NCI-H1930 (cell line): ENCODE measurements at regions not wholly inside any gene's neighbourhood (a gene's known extent, or its start where the extent isn't known, plus 50 kb on each side); places are given as distances from the start of the nearest gene placed in this dataset.
"Not testable (repeated sequence)": the region's sequence is repeated elsewhere in the genome, so short reads cannot be mapped to it uniquely, and the experiment has no call there.

Experiments used
- DNase-seq, 2 experiments: peaks; one replicate each; lab custom pipeline; 2025; lab: John Stamatoyannopoulos, UW

DNA sequence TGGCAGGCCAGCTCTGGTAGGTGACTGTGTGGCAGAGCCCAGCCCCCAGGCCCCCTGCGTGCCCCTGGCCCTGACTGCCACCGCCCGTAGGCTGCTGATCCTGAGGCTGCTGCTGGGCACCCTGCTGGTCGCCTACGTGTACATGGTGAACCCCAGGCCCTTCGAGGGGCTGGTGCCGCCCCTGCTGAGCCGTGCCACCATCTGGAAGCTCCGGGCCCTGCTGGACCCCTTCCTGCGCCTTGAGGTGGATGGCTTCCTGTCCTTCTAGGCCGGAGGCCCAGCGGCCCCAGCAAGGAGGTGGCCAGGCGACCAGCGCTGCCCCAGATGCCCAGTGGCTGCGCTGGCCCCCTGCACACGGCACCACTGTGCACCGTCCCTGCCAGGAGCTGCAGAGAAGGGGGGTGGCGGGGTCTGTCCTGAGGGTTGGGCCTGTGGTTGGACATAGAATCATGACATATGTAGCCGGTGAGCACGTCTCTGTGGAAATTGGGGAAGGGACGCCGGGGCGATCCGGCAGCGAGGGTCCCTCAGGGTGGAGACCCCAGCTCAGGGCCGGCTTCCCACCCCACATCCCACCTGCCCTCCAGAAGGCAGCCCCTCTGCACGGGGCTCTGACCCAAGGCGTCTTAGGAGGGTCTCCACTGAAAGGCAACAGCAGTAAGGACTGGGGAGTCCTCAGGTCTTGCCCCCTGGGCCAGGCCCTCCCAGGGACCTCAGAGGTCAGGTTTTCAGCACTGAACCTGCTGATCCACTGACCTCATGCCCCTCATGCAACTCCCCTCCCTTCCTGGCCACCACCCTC lies 185.4 kb downstream of the IGLL1 start:
- no peak for DNase-seq

DNA sequence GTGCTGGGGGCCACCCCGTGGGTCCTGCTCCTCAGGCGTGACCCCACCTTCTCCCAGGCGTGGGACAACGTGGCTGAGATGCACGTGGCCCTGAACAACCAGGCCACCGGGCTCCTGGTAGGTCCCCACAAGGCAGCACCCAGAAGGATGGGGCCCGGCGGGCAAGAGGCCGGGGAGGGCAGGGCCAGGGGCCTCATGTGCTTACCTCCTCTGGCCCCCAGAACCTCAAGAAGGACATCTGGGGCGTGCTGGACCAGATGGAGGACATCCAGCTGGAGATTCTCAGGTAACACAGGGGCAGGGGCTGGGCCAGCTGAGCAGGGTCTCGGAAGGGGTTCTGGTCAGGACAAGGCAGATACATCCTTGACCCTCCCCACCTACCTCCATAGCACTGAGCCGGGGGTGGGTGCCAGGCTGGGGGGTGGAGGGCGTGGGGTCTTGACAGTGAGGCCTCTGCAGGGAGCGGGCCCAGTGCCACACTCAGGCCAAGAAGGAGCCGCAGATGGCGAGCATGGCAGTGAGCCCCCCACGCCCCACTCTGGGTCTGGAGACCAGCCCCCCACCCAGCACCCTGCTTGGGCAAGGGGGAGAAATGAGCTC lies 186.3 kb downstream of the IGLL1 start:
- DNase-seq, result no peak

DNA sequence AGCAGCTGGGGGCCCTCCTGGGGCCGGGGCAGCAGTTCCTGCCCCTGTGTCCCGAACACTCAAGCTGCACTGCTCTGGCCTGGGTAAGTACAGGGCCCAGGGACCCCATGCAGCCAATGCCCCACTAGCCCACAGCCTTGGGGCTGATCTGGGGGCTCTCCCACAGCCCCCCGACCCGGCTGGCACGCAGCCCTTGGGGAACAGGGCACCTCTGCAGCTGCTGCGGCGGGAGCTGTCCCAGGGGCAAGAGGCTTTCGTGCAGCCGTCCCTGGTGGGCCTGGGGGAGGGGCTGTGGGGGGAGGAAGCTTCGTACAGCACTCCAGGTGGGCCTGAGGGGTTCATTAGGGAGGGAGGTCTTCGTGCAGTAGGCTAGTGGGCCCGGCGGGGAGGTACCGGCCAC lies 186.9 kb downstream of the IGLL1 start:
- not testable (repeated sequence) for DNase-seq

DNA sequence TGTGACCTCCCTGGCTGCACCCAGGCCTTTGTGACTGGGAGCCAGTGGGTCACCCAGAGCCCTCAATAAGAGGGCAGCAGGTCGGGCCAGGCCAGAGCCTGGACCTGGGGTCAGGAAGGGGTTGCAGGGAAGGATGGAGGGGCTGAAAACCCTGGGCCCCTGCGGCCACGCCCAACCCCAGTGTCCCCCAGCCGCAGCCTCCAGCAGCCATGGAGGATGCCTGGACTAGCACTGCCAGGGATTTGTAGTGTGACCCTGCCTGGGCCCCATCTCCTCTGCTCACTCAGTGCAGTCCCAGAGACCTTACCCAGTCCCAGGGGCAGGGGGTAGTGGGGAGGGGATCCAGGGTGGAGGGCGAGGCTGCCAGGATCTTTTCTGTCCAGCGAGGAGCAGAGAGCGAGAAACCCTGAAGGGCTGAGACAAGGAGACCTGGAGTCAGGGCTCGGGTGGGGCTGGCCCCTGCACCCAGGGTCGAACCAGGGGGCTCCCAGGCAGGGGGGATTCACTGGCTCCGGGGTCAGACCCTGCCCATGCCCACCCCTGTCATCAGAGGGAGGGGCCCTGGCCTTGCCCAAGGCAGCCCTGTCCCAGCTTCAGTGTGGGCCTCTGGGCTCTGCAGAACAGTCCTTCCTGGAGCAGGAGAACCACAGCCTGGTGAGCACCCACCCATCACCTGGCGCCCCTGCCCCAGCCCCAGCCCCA lies 187.5 kb downstream of the IGLL1 start:
- no peak for DNase-seq

DNA sequence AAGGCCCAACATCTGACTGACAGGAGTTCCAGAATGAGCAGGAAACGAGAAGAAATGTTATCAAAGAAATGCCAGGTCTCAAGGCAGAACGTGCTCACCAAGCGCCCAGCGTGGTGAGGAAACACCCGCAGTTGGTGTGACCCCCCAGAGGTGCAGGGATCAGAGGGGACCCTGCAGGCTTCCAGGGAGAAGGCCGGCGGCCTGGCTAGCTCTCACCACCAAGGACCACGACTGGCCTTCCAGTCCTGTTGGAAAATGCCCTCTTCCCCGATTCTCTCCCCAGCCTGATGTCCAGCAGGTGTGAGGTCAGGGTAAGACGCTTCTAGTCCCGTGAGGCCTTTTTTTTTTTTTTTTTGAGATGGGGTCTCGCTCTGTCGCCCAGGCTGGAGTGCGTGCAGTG lies 189.1 kb downstream of the IGLL1 start:
- no peak for DNase-seq

DNA sequence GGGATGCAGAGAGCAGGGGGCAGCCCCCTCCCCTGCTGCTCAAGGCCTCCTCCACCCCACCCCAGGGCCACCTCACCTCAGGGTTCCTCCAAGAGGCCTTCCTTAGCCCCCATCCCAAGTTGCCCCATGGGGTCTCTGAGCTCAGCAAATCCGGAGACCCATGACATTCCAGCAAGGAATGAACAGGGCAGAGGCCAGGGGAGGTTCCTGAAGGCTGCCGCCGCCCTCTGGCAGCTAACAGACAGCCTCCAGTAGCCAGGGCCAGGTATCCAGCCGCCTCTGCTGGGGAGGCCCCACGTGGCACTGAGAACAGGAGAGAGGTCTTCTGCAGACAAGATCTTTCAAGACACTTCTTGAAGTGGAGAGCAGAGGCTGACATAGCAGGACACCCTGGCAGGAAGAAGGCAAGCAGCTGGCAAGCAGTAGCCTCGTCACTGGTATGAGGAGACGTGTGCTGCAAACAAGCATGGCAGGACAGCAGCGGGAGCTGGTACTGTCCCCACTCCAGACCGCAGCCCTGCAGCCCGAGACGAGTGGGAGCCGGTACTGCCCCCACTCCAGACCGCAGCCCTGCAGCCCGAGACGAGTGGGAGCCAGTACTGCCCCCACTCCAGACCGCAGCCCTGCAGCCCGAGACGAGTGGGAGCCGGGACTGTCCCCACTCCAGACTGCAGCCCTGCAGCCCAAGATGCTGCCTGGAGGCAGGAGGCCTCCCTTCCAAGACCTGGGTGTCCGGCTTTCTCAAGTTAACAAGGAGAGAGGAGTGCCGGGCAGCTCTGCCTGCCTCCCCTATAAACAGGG lies 190.6 kb downstream of the IGLL1 start:
- no peak for DNase-seq

DNA sequence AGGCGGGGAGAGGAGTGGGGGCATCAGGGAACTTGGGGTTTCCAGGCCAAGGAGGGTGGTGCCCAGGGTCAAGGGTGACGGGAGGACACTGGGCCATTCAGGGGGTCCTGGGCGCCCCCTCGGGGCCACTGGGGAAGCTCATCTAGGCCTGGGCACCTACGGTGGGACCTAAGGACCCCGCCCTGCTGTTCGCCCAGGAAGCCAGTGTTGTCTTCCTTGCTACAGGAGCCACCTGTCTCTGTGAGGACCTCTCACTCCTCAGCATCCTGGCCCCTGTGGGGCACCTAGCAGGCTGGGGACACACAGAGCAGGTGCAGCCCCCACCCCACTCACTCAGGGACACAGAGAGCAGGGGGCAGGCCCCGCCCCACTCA lies 191.6 kb downstream of the IGLL1 start:
- no peak for DNase-seq

DNA sequence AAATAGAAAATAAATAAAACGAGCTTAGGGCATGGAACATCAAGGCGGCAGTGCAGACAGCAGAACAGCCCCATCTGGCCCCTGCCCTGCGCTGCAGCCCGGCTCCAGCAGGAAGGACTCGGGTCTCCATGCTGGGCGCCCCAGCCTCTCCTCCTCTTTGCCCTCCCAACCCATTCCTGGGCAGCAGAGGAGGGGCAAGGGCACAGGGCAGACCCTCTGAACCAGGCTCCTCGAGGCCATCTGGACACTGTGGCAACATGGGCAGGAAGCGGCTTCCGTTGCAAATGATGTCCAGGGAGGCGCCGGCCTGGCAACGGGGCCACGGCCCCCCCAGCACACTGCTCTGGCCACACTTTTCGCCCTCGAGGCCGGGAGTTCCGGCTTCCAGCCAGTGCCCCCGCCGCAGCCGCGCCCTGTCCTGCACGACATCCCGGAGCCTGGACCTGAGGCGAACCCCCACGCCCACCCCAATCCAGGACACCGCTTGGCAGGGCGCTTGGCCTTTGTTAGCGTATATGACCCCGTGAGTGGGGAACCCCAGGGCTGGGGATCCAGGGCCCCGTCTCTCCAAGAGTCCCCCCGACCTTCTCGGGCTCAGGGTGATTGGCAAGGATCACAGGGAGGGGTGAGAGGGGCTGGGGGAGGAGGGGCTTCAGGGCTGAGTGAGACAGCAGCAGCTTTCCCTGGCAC lies 192.1 kb downstream of the IGLL1 start:
- no peak for DNase-seq

DNA sequence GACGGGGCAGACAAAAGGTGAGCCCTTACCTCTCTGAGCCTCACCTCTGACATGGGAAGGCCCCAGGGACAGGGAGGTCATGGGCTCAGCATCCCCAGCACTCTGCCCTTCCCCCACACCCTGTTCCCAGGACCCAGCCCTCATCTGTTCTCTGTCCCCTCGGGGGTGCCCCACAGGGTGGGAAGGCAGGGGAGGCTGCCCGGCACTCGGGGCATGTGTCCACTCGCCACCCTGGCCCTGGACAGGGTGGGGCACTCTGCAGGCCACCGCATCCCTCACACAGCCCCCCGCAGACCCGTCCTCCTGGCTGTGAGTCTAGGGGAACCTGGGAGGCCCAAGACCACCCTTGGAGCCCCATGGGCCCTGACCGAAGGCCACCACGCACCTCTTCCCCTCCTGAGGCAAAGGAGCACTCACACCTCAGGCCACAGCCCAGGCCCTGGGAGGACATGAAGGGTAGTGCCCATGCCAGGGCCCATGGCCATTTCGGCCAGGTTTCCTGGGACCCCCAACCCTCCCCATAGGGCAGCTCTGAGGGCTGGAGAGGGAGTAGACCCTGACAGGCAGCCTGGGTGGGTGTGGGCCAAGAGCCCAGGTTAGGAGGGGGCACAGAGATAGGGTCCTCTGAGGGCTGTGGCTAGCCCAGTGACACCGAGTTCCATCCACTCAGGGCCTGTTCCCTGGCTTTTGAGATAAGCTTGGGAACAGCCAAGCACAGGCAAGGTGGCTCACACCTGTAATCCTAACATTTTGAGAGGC lies 193.1 kb downstream of the IGLL1 start:
- DNase-seq, result no peak

DNA sequence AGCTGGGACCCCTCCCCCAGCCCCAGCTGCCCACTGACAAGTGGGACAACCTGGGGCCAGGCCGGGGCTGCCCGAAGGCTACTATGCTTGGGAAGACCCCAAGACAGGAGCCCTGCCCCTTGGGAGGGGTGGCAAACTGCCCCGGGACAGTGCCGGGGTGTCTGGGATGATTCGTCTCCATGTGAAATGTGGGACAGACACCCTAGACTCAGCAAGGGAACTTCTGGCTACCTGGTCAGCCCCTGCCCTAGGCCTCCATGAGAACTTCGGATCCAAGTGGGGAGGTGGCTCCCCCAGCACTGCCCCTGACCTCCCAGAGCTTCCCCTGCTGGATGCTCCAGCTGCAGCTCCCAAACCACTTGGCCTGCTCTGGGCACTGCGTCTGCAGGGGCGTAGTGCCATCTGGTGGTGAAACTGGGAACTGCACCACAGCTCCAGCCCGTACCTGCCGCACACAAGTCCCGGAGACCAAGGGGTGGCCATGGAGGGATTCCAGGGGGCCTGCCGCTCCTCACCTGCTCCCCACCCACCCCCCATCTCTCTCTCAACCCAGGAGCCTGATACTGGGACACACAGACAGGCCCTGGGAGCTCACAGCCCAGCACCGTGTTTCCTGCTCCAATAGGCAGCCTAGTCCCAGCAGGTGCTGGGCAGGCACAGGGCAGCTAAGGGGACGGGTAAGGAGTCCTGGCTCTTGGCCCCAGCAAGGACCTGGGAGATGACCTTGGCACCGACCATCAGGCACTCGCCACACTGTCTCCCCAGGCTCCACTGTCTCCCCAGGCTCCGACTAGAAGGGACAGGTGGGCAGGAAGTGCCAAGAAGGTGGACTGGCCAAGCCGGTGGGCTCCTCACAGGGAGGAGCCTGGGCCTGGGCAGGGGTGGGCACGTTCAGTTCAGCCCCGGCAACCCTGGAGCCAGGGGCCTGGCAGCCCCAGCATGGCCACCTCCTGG lies 194.1 kb downstream of the IGLL1 start:
- DNase-seq, result peak; percentile 45 to 75

DNA sequence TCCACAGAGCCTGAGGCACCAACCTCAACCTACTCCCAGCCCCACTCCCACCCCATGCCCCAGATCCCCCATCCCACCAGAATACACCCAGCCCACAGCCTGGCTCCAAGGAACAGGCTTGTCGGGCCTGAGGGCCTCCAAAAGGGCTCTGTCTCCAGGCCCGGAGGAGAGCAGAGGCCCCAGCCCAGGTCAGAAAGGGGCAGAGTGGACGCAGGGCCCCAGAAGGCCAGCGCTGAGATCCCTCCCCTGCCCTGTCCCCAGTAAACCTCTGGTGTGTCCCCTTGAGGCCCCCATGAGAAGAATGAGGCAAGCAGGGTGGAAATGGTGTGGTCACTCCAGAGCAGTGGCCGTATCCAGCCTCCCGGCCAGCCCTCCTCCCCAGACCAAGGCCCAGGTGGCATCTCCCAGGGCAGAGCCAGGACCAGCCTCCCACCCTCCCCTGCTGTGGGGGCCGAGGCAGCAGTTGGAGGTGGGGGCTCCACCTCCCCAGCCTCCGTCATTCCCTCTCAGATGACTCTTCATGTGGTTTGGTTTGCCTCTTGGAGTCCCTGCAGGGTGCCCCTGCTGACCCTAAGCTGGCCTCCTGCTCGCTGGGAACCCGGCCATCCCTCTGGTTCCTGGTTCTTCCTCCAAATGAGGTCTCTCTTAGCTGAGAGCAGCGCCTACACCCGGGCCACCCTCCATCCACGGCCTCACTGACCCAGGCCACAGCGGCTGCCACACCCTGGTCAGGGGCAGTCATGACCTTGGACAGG lies 195.0 kb downstream of the IGLL1 start:
- DNase-seq, result no peak

DNA sequence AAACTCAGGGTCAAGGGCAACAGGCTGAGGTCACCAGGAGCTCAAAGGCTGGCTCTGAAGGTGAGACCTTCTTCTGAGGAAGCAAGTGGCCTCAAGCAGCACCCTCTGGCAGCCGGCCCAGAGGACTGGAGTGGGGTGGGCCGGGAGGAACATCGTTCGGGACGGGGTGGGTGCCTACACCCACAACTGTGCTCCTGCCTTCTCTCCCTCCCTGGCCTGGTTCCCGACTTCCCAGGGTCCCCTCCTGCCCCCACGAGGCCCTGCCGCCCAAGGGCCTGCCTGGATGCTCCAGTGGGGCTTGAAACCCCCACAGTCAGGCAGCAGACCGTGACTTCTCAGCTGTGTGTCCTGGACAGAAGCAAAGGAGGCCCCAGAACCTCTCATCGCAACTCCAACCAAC lies 195.7 kb downstream of the IGLL1 start:
- no peak for DNase-seq

DNA sequence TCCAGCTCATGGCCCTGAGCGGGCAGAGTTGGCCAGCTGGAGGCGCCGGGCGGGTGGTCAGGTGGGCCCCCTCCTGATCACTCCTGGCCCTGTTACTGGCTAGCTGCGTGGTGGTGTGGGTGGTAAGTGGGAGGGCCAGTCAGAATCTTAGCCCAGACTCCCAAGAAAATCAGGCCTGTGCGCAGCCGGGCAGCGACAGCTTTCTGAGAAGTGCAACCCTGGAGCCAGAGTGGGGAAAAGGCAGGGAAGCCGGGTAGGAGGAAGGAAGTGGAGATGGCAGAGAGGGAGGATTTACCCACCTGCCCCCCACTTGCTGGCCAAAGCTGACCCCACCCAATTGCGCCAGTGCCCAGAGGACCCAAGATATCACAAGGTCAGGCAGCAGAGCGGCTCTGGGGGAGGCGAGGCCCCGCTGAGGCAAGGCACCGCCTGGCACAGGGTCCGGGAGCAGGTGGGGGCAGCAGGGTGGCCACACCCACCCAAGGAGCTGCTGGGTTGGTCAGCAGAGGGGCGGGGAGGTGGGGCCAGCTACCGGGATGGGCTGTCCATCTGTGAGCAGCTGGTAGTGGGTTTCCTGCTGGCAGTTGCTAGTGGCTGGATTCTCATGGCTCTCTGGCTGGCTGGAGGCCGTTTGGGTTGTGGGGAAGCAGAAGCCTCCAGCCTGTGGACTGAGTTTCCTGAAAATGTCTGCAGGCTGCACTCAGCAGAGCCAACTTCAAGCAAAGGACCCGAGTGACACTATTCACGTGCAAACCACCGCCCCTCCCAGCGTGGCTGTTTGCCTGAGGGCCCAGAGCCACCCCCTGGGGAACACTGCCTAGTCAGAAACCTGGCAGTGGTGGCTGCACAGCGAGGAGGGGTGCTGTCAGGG lies 196.4 kb downstream of the IGLL1 start:
- no peak for DNase-seq

DNA sequence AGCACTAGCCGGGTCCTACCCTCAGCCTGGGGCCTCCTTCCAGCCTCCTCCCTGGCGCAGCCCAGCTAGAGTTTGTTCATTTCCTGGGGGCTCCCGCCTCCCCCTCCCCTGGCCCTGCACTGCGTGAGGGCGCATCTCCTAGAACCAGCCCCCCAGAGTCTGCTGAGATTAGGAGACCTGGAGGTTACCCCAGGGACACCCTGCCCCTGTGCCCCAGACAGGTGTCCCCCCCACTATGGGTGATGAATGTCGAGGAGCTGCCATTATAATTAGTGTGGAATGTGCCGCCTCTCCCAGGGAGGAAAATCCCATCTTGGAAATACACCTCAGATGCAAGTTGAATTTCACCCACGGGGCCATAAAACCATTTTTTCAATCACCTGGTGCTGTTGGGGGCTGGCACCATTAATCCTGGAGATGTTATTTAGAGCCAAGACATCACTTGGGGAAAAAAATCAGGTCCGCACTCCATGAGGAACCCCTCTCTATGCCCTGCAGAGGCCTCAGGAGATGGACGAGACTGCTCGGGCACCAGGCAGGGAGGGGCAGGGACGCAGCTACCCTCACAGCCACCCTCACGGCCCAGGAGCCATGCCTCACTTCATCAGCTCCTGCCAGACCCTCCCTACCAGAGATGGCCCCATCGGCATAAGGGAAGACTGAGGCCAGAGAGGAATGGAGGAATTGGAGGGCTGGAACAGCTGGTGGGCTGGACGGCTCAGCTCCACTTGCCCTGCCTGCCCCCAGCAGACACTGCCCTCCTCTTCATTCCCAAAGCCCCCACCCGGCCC lies 197.5 kb downstream of the IGLL1 start:
- no peak for DNase-seq

DNA sequence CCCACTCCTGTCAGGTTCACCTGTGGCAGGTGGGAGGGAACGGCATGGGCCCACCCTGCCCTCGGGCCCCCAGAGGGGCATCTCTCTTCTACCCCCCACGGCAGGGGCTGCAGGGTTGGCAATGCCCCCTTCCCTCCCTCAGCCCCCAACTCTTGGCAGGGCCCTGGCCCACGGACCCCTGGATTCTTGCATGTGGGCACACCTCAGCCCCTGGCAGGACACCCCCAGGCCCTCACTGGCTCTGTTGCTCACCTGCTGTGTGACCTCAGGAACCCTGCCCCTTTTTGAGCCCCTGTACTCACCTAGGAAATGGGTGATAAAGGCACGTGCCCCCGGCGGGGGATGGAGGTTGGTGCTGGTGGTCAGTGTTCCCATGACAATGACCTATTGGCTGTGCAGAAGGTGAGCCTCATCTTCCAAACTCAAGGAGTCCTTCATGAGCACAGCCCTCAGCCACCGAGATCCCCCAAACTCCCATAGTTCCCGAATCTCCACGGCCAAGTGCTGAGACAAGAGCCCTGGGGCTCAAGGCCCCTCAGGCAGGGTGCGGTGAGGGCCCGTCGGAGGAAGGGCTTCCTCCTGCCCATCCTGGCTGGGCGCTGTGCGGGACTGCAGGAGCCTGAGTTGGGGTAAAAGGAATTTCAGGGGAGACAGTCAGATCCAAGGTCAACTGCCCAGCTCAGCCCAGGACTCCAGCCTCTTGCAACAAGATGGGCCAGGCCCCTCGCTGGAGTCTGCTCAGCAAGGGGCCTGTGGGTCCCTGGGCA lies 198.2 kb downstream of the IGLL1 start:
- DNase-seq, result no peak

DNA sequence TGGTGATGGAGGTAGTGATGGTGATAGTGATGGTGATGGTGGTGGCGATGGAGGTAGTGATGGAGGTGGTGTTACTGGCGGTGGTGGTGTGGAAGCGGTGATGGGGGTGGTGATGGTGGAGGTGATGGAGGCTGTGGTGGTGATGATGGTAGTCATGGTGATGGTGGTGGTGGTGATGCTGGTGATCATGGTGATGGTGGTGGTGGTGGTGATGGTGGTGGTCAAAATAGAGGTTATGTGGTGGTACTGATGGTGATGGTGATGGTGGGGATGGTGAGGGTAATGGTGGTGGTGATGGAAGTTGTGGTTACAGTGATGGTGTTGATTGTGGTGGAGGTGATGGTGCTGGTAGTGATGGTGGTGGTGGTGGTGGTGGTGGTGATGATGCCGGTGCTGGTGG lies 199.2 kb downstream of the IGLL1 start:
- no peak for DNase-seq

DNA sequence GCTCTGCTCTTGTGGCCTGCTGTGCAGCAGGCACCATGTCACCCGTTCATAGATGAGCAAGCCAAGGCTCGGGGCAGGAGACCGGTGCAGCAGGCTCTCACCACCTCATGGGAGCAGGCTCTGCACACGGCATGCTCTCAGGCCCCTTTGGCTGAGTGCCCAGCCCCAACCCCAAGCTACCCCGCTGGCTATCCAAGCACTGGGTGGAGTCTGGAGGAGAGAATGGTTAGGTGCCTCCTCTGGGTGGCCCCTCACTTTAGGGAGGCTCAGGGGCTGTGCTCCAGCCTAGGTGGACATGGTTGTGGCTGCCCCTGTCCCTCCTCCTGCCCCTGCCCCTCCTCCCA lies 199.9 kb downstream of the IGLL1 start:
- DNase-seq, result no peak
